Left renal pelvis (tissue), 4 donors: ENCODE measurements at regions not wholly inside any gene's neighbourhood (a gene's known extent, or its start where the extent isn't known, plus 50 kb on each side); places are given as distances from the start of the nearest gene placed in this dataset.

Source experiments
- DNase-seq, 4 donors: peaks; one replicate each; pipeline ENCODE4 v3.0.0-alpha.2; 2013; ENCODE audit warnings: low read depth in 4 of 4, low spot score in 3 of 4

DNA sequence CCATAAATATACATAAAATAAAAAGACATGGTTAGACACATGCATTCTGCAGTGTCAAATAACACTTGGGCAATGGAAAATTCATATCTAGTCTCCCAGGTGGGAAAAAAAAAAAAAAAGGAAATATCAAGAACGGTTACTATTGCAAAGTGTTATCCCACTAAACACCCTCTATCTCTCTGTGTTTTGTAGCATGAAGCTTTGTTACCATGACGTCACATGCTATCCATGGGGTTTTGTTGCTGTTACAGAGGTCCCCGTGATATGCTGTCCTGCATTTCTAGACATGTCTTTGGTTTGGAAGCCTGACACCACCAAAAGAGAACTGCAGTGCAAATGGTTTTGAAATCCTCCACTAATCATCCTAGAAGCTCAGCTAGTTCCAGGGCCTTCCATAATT, 50.7 kb upstream of the TLR3 start:
- no peak for DNase-seq

DNA sequence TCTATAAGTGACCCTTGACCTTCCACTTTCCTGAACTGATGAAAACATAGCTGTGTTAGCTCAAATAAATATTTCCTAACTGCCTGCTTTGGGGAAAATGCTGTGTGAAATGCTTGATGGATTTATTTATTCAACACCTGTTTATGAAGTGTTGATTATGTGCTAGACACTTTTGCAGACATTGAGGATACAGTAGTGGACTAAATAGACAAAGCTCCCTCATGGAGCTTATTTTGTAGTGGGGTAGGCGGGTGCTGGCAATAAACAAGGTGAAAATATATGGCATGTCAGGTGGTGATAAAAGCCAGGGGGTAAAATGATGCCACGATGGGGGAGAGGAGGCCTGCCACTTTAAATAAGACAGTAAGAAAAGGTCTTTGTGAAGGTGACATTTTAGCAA, 50.2 kb upstream of the TLR3 start:
- DNase-seq: no peak
